ENCODE measurements at regions not wholly inside any gene's neighbourhood (a gene's known extent, or its start where the extent isn't known, plus 50 kb on each side); places are given as distances from the start of the nearest gene placed in this dataset.

GRCh38 chr3:143179603-143180002 lies 60.0 kb downstream of the CHST2 start:
- no peak for TF ChIP-seq MAX (IDR thresholded peaks at IDR 0.05)
- TF ChIP-seq, protein P1, sequence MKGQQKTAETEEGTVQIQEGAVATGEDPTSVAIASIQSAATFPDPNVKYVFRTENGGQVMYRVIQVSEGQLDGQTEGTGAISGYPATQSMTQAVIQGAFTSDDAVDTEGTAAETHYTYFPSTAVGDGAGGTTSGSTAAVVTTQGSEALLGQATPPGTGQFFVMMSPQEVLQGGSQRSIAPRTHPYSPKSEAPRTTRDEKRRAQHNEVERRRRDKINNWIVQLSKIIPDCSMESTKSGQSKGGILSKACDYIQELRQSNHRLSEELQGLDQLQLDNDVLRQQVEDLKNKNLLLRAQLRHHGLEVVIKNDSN (IDR thresholded peaks at IDR 0.05) = no peak
- no peak for TF ChIP-seq CEBPB (IDR thresholded peaks at IDR 0.05)
- no peak for TF ChIP-seq RAD21 (IDR thresholded peaks at IDR 0.05; ENCODE audit: low read depth)
- TF ChIP-seq EP300 (IDR thresholded peaks at IDR 0.05; ENCODE audit: borderline replicate concordance) = no peak
- TF ChIP-seq YY1 (IDR thresholded peaks at IDR 0.05; ENCODE audit: low read depth) = no peak
- TF ChIP-seq NFIC (IDR thresholded peaks at IDR 0.05) = no peak
- TF ChIP-seq EGR1 (IDR thresholded peaks at IDR 0.05) = no peak
- no peak for TF ChIP-seq TEAD4 (IDR thresholded peaks at IDR 0.05)
- no peak for TF ChIP-seq TAF1 (IDR thresholded peaks at IDR 0.05; ENCODE audit: low read depth)
- no peak for TF ChIP-seq TCF12 (IDR thresholded peaks at IDR 0.05; ENCODE audit: low read depth)
- no peak for TF ChIP-seq CREB1 (IDR thresholded peaks at IDR 0.05; ENCODE audit: low read depth)

GRCh38 chr3:143182866-143183664 lies 63.5 kb downstream of the CHST2 start:
- TF ChIP-seq YY1 (IDR thresholded peaks at IDR 0.05; ENCODE audit: low read depth) (no peak), CREB1 (IDR thresholded peaks at IDR 0.05; ENCODE audit: low read depth) (no peak), EP300 (IDR thresholded peaks at IDR 0.05; ENCODE audit: borderline replicate concordance) (no peak), FOXM1 (IDR thresholded peaks at IDR 0.05; ENCODE audit: borderline replicate concordance, low read depth) (no peak), NFIC (IDR thresholded peaks at IDR 0.05) (no peak), RAD21 (IDR thresholded peaks at IDR 0.05; ENCODE audit: low read depth) (no peak), MAX (IDR thresholded peaks at IDR 0.05) (no peak), TCF12 (IDR thresholded peaks at IDR 0.05; ENCODE audit: low read depth) (no peak), EGR1 (IDR thresholded peaks at IDR 0.05) (no peak), TEAD4 (IDR thresholded peaks at IDR 0.05) (no peak), CEBPB (IDR thresholded peaks at IDR 0.05) (no peak), ZBTB7A (IDR thresholded peaks at IDR 0.05; ENCODE audit: low read depth) (no peak), TAF1 (IDR thresholded peaks at IDR 0.05; ENCODE audit: low read depth) (no peak)
- TF ChIP-seq, protein P1 (IDR thresholded peaks at IDR 0.05) = no peak
- TF ChIP-seq, protein P2, sequence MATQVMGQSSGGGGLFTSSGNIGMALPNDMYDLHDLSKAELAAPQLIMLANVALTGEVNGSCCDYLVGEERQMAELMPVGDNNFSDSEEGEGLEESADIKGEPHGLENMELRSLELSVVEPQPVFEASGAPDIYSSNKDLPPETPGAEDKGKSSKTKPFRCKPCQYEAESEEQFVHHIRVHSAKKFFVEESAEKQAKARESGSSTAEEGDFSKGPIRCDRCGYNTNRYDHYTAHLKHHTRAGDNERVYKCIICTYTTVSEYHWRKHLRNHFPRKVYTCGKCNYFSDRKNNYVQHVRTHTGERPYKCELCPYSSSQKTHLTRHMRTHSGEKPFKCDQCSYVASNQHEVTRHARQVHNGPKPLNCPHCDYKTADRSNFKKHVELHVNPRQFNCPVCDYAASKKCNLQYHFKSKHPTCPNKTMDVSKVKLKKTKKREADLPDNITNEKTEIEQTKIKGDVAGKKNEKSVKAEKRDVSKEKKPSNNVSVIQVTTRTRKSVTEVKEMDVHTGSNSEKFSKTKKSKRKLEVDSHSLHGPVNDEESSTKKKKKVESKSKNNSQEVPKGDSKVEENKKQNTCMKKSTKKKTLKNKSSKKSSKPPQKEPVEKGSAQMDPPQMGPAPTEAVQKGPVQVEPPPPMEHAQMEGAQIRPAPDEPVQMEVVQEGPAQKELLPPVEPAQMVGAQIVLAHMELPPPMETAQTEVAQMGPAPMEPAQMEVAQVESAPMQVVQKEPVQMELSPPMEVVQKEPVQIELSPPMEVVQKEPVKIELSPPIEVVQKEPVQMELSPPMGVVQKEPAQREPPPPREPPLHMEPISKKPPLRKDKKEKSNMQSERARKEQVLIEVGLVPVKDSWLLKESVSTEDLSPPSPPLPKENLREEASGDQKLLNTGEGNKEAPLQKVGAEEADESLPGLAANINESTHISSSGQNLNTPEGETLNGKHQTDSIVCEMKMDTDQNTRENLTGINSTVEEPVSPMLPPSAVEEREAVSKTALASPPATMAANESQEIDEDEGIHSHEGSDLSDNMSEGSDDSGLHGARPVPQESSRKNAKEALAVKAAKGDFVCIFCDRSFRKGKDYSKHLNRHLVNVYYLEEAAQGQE (IDR thresholded peaks at IDR 0.05; ENCODE audit: low read depth) = no peak

- no peak for TF ChIP-seq ZBTB7A (IDR thresholded peaks at IDR 0.05; ENCODE audit: low read depth)
- TF ChIP-seq TCF12 (IDR thresholded peaks at IDR 0.05; ENCODE audit: low read depth) = no peak
- TF ChIP-seq, protein P2 (IDR thresholded peaks at IDR 0.05; ENCODE audit: low read depth) = no peak
- no peak for TF ChIP-seq NFIC (IDR thresholded peaks at IDR 0.05)
- TF ChIP-seq, protein P1 (IDR thresholded peaks at IDR 0.05) = no peak
- TF ChIP-seq CEBPB (IDR thresholded peaks at IDR 0.05) = no peak
- TF ChIP-seq EP300 (IDR thresholded peaks at IDR 0.05; ENCODE audit: borderline replicate concordance) = no peak
- TF ChIP-seq FOXM1 (IDR thresholded peaks at IDR 0.05; ENCODE audit: borderline replicate concordance, low read depth) = no peak
- TF ChIP-seq TEAD4 (IDR thresholded peaks at IDR 0.05) = no peak
- no peak for TF ChIP-seq TAF1 (IDR thresholded peaks at IDR 0.05; ENCODE audit: low read depth)
These were observed 64.0 kb downstream of the CHST2 start for GRCh38 chr3:143183665-143183964.

GRCh38 chr3:143184099-143184498 lies 64.5 kb downstream of the CHST2 start:
- TF ChIP-seq FOXM1 (IDR thresholded peaks at IDR 0.05; ENCODE audit: borderline replicate concordance, low read depth) (no peak), ZBTB7A (IDR thresholded peaks at IDR 0.05; ENCODE audit: low read depth) (no peak)

DNA sequence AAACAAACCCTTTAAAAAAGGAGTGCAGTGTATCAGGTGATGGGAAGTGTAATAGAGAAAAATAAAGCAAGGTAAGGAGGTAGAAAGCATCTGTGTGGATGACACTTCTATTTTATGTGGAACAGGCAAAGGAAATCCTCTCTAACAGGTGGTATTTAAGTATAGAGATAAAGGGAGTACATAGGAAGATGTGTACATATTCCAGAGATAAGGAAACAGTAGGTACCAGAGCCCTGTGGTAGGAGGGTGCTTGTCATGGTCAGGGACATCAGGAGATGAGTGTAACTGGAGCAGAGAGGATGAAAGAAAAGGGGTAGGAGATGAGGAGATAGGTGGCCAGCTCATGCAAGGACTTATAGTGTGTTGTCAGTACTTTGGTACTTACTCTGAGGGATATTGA lies 65.8 kb downstream of the CHST2 start:
- TF ChIP-seq CEBPB (IDR thresholded peaks at IDR 0.05) (no peak), NFIC (IDR thresholded peaks at IDR 0.05) (no peak), ZBTB7A (IDR thresholded peaks at IDR 0.05; ENCODE audit: low read depth) (no peak), CREB1 (IDR thresholded peaks at IDR 0.05; ENCODE audit: low read depth) (no peak), MAX (IDR thresholded peaks at IDR 0.05) (no peak), EGR1 (IDR thresholded peaks at IDR 0.05) (no peak), EP300 (IDR thresholded peaks at IDR 0.05; ENCODE audit: borderline replicate concordance) (no peak), YY1 (IDR thresholded peaks at IDR 0.05; ENCODE audit: low read depth) (no peak), TAF1 (IDR thresholded peaks at IDR 0.05; ENCODE audit: low read depth) (no peak), TCF12 (IDR thresholded peaks at IDR 0.05; ENCODE audit: low read depth) (no peak)
- TF ChIP-seq, protein P1 (IDR thresholded peaks at IDR 0.05) = no peak
- TF ChIP-seq, protein P2 (IDR thresholded peaks at IDR 0.05; ENCODE audit: low read depth) = no peak

All from Ishikawa (cell line).